Right hindlimb (tissue), 1 donor: ENCODE measurements at regions not wholly inside any gene's neighbourhood (a gene's known extent, or its start where the extent isn't known, plus 50 kb on each side); places are given as distances from the start of the nearest gene placed in this dataset.
A peak's percentile ranks its signal among the peaks of the same experiment; 100 is the strongest.
"Not testable (repeated sequence)": the region's sequence is repeated elsewhere in the genome, so short reads cannot be mapped to it uniquely, and the experiment has no call there.

Experiments
- DNase-seq: peaks from one replicate; pipeline ENCODE4 v3.0.0-alpha.2; 2018

DNA sequence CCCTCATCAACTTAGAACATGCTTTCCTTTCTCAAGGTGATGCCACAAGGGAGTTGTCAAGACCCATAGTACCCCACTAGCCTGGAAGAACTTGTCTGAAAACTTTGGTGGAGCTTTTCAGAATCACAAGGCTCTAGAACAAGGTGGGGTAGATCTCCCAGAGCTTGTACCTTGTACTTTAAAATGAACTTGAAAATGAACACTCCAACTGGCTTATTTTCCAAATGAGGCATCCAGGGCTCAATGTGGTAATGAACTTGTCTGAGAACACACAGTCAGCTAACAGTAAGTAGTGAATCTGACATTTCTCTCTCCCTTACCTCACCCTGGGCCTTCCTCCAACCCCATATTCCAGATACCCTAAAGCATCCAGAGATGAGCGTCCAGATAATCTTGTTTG is 81.8 kb upstream of the THBS1 start:
- DNase-seq, result peak; percentile 54

DNA sequence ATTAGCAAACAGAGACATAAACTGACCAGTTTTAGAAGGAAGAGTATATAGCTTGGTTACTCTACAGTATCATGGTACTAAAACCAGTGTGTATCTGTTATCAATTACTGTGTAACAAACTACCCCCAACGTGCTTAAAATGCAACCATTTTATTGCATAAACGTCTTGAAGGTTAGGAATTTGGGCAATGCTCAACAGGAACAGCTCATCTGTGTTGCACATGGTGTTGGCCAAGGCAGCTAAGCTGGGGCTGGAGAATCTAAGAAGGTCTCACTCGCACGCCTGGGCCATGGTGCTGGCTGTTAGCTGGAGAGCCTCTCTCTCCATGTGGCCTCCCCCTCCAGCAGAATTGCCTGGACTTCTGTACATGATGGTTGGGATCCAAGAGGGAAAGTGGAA is 81.2 kb upstream of the THBS1 start:
- DNase-seq, result no peak

DNA sequence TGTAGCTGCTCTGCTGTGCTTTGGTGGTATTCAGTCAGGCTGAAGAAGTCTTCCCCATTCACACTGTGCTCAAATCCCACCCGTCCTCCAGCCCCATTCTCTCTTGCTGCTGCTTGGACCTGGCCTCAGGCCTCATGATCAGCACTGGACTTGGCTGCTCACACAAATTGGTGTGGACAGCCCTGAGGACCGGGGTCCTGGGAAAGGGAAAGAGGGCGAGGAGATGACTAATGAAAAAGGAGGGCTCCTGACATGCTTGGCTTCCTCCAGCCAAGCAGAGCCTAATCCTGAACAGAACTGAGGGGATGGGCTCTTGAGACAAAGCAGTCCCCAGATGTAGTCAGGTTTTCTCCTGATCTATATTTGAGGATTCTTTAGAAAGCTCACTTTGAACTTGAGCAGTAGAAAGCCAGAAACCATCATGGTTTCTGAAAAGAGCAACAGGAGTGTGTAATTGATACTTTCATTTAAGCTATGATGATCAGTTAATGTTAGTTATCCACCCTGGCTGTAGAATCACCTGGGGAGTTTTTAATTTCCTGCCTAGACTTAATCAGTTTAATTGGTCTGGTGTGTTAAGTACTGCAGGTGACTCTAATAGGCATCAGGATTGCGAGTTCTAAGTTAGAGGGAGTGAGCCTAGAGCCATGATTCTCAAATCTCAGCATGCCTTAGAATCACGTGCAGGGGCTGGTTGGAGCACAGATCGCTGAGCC is 79.4 kb upstream of the THBS1 start:
- DNase-seq, result no peak

DNA sequence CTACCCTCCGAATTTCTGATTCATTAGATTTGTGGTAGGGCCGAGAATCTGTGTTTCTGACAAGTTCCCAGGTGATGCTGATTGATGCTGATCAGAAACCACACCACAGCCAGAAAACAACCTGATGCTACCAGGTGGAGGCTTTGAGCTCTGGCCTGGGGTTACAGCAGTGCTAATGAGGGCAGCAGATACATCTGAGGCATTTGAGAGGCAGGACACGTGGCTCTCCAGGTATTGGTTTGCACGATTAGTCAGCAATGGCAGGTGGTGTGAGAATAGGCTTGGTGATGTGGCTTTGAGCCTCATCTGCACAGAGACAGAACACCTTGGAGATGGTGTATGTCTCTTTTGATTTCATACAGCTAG is 78.8 kb upstream of the THBS1 start:
- DNase-seq, result no peak

DNA sequence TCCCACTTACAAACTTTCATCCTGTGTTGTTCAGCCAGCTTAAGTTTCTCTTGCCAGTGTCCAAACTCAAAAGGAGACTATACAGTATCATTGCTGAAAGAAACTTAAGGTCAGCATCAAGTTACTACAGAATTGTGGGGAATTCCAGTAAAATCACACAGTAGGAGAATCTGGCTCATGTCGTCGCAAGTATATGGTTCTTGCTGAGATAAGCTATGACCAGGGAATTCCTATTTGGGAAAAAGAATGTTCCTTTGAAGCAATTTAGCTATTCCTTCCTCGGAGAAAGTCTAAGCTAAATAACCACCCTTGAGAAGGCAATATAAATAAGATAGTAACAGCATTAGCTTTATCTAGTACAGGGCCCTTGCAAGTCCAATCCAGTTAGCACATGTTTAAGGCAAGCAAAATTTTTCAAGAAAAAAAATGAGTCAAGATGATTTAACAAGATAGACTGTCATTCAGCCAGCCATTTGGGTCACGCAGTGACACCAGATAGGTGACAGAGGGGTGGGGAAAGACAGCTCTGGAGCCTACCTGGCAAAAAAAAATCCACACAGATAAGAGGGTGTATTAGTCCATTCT is 78.2 kb upstream of the THBS1 start:
- DNase-seq, result no peak

DNA sequence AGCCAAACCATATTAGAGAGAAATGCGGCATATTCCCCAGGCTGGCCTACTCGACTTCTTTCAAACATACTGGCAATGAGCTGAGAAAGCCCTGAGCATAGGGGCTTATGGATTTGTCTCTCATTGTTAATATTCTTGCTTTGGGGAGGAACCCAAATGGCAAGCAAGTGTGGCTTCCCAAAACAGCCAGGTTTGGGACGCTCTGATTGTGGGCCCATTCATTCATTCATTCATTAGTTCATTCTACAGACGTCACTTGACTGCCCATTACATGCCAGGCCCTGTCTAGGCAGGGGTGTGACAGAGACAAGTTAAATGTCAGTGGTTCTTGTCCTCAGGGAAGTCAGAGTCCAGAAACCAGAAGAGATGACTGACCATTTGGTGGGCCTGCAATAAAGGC is 77.4 kb upstream of the THBS1 start:
- no peak for DNase-seq

- no peak for DNase-seq
Observed at GRCh38 chr15:39504808-39505207, 76.1 kb upstream of the THBS1 start.

GRCh38 chr15:39506146-39506545 is 74.7 kb upstream of the THBS1 start:
- no peak for DNase-seq

DNA sequence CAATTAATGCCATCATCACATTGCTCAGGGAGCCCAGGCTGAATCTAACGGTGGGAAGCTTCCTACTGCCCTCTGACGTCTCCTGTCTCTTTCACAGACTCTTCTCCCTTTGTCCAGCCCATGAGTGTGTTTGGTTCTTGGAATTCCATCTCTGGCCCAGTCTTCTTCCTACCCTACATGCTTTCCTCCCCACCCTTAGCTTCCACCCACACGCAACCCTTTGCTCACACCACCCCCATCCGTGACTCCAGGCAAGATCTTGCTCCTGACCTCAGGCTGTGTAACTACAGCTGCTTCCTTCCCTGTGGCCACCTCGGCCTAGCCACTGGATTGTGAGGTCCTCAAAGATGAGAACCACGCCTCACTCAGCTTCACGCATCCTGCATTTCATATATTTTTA is 72.3 kb upstream of the THBS1 start:
- DNase-seq, result no peak

- peak; percentile 80 for DNase-seq
Observed at GRCh38 chr15:39510001-39510701, 70.7 kb upstream of the THBS1 start.

DNA sequence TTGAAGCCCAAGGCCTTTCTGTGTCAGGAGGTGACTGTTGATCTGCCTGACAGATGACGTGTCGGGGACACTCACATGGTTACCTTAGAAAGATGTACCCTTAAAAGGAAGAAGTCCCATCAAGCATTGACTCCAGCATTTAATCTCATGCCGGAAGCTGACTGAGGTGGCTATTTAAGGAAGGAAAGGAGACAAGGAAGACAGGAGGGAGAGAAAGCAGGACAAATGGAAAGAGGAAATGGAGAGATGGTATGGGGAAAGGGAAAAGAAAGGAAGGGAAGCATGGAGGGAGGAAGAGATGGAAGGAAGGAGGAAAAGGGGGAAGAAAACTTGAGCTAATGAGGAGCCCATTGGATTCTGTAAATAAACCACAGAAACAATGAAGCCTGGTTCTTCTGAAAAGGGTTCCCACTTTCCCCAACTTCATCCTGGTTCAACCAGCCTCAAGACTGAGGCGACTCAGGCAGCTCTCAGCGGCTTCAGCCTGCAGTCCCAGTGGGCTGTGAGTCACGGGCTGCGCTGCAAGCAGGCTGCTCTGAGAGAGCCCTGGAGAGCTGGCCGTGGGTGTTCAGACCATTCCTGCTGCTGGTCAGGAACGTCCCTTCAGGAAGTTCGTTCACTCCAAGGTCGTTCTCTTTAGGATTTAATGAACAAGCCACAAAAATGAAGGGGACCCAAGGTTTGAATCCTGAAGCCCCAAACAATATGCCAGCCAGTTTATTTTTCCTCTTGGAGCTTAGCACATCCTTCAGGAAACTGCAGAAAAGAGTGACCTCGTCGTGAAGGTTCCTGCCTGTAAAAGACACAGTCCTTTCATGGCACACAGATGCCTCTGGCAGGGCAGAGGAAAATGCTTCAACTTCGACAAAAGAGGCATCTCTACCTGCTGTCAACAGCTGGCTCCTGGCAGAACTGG is 69.6 kb upstream of the THBS1 start:
- DNase-seq, result peak; percentile 66

- DNase-seq, result peak; percentile 70
Observed at GRCh38 chr15:39511916-39512260, 69.0 kb upstream of the THBS1 start.

DNA sequence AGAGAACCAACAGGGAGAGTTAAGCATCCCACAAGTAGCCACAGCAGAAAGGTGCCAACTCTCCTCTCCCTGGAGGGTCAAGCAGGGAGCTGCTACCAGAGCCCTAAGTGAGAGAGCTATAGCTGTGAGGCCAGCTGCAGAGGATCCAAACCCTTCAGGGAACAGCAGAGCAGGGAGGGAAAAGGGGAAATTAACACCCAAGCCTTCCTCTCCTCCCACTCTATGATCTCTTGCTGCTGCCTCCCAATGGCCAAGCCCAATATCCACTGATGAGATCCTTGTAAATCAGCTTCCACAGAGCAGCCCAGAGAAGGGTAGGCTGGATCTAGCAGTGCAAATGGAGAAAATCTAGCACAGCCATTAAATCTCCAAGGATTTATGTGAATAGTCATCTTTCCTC is 68.2 kb upstream of the THBS1 start:
- DNase-seq, result no peak

GRCh38 chr15:39513936-39514335 is 66.9 kb upstream of the THBS1 start:
- DNase-seq, result no peak

DNA sequence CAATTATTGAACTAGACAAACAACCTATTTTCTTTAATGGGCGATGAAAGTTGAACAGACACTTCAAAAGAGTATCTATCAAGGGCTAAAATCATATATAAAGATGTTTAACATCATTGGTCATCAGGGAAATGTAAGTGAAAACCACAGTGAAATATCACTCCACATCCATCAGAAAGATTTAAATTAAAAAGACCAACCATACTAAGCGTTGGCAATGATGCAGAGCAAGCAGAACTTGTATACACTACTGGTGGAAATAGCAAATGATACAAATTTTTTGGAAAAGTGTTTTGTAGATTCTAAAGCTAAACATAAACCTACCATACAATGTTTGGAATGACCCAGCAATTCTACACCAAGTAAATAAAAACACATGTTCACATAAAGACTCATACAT is 65.9 kb upstream of the THBS1 start:
- DNase-seq, result no peak

DNA sequence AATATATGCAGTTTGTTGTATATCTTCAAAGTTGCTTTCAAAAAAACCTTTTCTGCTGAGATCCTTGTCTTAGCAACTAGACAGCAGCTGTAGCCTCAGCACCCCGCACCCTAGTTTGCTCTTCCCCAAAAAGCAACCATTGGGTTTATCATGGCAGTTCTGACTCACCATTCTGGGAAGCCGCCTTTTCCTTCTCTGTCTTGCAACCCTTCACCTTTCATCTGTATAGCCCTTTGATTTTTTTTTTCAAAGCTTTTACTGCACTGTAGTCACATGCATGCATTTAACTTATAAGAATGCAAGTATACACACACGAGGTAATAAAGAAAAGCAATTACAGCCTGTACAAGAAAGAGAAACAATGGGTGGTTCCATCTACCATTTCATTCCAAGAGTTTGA is 65.1 kb upstream of the THBS1 start:
- DNase-seq, result no peak

DNA sequence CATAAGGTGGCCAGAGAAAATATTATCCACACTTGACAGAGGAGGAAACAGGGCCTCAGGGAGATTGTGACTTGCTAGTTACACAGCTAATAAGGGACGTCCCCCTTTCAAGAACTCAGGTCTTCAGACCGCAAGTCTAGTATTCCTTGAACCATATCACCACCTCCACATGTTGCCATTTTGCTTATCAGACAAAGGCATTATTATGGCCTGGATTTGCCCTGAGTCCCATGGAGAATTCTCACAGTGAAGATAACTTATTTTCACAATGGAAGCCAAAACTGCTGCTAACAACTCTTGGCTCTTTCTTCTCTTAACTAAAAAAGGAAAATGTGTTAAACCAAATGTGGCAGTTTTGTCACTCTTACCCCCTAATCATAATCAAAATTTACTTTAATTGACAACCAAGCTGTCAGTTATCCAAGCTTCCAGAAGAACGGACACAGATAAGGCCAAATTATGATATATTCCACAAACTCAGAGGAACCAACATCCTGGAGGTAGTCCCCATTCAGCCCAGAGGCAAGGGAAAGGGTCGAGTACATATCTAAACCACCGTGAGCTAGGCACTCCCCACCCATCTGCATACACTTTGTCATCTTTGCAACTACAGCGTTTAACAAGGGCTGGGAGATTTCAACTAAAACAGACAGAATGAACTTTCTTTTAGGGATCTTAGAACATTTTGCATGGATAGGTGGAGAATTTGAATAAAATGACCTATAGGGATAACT is 63.6 kb upstream of the THBS1 start:
- no peak for DNase-seq

DNA sequence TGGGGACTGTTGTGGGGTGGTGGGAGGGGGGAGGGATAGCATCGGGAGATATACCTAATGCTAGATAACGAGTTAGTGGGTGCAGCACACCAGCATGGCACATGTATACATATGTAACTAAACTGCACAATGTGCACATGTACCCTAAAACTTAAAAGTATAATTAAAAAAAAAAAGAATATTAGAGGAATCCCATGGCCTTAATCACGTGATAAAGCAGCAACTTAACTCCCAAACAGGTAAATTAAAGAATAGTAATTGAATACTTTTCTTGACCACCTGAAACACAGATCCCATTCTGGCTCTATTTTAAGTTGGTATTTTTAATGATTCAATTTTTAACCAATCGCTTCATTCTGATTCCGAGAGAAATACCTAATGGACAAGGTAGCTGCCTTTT is 56.9 kb upstream of the THBS1 start:
- DNase-seq, result not testable (repeated sequence)

- DNase-seq, result no peak
Observed at GRCh38 chr15:39529457-39529856, 51.4 kb upstream of the THBS1 start.

DNA sequence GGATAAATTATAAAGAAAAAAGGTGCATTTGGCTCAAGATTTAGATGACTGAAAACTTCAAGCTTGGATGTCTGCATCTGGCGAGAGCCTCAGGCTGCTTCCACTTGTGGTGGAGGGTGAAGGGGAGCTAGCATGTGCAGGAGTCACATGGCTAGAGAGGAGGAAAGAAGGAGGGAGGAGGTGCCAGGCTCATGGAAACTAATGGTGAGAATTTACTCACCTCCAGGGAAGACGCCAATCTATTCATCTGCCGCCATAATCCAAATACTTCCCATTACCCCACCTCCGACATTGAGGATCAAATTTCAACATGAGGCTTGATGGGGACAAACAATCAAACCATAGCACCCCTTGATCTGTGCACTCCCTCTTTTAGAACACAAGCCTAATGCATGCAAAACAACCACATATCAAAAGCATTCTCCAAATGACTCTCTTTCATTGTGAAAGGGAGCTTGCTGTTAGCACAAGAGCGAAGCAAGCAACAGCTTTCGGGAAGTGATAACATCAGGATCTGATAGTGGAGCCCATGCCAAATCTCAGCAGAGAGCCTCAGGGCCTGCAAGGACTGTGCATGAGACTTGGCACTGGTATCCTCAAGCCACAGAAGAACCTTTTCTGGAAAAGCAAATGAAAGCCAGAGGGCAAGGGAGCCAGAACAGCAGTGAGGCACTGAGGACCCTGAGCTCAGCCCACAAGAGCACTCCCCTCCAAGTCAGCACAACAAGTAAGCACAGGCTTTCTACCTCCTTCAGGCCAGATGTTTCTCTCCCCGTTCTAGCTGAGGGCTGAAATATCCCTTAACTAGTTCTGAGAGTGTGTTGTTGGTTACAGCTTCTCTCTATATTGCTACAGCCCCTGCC is 50.2 kb upstream of the THBS1 start:
- DNase-seq, result no peak
